HL-60 (cell line): ENCODE measurements at regions not wholly inside any gene's neighbourhood (a gene's known extent, or its start where the extent isn't known, plus 50 kb on each side); places are given as distances from the start of the nearest gene placed in this dataset.

ENCODE experiments used
- DNase-seq, 2 experiments: peaks; one replicate each; pipeline ENCODE4 v3.0.0-alpha.2; 2010 to 2020; ENCODE audit warnings: low read depth in 1 of 2, low spot score in 1 of 2
- H3K27ac ChIP-seq: fragments of 250-450 bp; sonication (Bioruptor Pico); replicated peaks from 2 replicates; pipeline ENCODE4 v1.5.1; 2020; ENCODE audit warnings: mild to moderate bottlenecking, moderate library complexity
- H3K27me3 ChIP-seq: fragments of 250-450 bp; sonication (Bioruptor Pico); 2 replicates; pipeline ENCODE4 v1.5.1; 2021; ENCODE audit warnings: mild to moderate bottlenecking, moderate library complexity; ENCODE audit not compliant: insufficient read depth, poor library complexity, severe bottlenecking
- H3K4me3 ChIP-seq: replicated peaks from 2 replicates; pipeline ENCODE4 v1.5.1; 2011; ENCODE audit warnings: mild to moderate bottlenecking, control low read depth, low read length; ENCODE audit not compliant: insufficient read depth
- GABPA ChIP-seq: IDR thresholded peaks from 2 replicates; pipeline ENCODE4 v1.6.1; 2012; ENCODE audit warnings: low read depth
- POLR2AphosphoS5 ChIP-seq: IDR thresholded peaks from 2 replicates; pipeline ENCODE4 v1.6.1; 2012; ENCODE audit warnings: low read depth
- SPI1 ChIP-seq: IDR thresholded peaks from 2 replicates; pipeline ENCODE4 v1.6.1; 2012; ENCODE audit warnings: low read depth, mild to moderate bottlenecking, borderline replicate concordance
- TF ChIP-seq, protein P1 (sequence below): IDR thresholded peaks from 2 replicates; pipeline ENCODE4 v1.6.1; 2012; ENCODE audit warnings: low read depth; ENCODE audit not compliant: insufficient replicate concordance
- TF ChIP-seq, protein P2 (sequence below): IDR thresholded peaks from one replicate; pipeline ENCODE4 v1.5.1; 2011; ENCODE audit warnings: low read length, control low read depth, inconsistent platforms; ENCODE audit not compliant: insufficient read depth

DNA sequence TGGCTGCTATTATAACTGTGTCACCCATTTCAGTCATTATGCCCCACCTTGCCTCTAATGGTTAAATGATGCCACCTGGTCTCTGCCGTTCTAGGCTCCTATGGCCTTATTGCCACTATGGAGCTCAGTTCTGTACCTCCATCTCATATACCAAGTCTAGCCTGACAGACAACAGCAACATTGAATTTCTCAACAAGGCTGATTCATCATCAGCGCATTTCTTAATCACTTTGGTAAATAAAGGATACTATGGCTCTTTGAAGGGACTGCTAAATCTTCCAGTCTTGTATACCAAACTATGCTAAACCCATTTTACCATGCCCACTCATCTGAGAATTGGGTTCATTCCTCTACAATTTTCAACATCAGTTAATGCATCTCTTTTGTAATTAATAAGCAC is 784.5 kb upstream of the CELF4 start:
- H3K27me3 ChIP-seq = no peaks in the 10 kb centered on the region
- no peak for TF ChIP-seq SPI1
- no peak overlapping the region for H3K4me3 ChIP-seq
- no peak overlapping the region for H3K27ac ChIP-seq
- no peak for DNase-seq

DNA sequence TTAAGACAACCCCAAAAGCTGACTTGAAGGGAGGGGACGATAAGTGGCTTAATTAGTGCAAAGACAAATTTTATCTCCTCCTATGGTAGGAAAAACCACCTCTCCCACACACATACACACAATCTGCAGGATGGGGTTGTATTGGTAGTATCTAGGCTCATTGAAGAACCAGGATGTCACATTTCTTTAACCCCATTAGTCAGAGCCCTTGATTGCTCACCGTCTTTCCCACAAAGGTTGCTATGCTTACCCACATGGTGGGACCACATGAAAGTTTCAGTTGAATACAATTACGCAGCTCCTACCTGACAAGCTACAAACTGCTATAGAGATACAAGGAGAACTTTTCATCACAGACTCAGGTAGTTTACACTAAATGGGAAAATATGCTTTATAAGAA is 765.0 kb upstream of the CELF4 start:
- DNase-seq = no peak
- Histone ChIP-seq H3K27ac (no peak overlapping the region), H3K27me3 (no peaks in the 10 kb centered on the region), H3K4me3 (no peak overlapping the region)
- TF ChIP-seq, protein P1, sequence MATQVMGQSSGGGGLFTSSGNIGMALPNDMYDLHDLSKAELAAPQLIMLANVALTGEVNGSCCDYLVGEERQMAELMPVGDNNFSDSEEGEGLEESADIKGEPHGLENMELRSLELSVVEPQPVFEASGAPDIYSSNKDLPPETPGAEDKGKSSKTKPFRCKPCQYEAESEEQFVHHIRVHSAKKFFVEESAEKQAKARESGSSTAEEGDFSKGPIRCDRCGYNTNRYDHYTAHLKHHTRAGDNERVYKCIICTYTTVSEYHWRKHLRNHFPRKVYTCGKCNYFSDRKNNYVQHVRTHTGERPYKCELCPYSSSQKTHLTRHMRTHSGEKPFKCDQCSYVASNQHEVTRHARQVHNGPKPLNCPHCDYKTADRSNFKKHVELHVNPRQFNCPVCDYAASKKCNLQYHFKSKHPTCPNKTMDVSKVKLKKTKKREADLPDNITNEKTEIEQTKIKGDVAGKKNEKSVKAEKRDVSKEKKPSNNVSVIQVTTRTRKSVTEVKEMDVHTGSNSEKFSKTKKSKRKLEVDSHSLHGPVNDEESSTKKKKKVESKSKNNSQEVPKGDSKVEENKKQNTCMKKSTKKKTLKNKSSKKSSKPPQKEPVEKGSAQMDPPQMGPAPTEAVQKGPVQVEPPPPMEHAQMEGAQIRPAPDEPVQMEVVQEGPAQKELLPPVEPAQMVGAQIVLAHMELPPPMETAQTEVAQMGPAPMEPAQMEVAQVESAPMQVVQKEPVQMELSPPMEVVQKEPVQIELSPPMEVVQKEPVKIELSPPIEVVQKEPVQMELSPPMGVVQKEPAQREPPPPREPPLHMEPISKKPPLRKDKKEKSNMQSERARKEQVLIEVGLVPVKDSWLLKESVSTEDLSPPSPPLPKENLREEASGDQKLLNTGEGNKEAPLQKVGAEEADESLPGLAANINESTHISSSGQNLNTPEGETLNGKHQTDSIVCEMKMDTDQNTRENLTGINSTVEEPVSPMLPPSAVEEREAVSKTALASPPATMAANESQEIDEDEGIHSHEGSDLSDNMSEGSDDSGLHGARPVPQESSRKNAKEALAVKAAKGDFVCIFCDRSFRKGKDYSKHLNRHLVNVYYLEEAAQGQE = no peak
- TF ChIP-seq POLR2AphosphoS5 = no peak
- TF ChIP-seq, protein P2, sequence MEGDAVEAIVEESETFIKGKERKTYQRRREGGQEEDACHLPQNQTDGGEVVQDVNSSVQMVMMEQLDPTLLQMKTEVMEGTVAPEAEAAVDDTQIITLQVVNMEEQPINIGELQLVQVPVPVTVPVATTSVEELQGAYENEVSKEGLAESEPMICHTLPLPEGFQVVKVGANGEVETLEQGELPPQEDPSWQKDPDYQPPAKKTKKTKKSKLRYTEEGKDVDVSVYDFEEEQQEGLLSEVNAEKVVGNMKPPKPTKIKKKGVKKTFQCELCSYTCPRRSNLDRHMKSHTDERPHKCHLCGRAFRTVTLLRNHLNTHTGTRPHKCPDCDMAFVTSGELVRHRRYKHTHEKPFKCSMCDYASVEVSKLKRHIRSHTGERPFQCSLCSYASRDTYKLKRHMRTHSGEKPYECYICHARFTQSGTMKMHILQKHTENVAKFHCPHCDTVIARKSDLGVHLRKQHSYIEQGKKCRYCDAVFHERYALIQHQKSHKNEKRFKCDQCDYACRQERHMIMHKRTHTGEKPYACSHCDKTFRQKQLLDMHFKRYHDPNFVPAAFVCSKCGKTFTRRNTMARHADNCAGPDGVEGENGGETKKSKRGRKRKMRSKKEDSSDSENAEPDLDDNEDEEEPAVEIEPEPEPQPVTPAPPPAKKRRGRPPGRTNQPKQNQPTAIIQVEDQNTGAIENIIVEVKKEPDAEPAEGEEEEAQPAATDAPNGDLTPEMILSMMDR = no peak
- no peak for TF ChIP-seq GABPA
- TF ChIP-seq SPI1 = no peak

DNA sequence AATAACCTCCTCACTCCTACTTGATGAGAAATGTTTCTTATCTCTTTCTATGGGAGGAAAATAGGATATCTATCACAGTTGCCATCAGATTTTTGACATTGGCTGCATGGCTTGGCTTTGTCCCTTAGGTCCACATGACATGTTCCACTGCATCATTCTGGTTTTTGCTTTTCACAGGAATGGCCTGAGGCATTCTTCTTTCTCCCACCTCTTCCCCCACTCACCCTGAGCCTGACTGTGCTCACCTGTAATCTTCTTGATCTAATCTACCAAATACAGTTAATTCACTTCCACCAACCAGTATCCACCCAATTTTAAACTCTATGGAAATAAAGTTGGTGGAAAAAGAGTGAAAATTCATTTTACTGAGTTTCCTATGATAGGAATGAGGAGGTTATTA is 763.5 kb upstream of the CELF4 start:
- Histone ChIP-seq H3K4me3 (no peak overlapping the region), H3K27me3 (no peaks in the 10 kb centered on the region), H3K27ac (no peak overlapping the region)
- TF ChIP-seq GABPA = no peak
- TF ChIP-seq SPI1 = no peak
- TF ChIP-seq, protein P1 = no peak
- TF ChIP-seq, protein P2 = no peak
- TF ChIP-seq POLR2AphosphoS5 = no peak
- no peak for DNase-seq

DNA sequence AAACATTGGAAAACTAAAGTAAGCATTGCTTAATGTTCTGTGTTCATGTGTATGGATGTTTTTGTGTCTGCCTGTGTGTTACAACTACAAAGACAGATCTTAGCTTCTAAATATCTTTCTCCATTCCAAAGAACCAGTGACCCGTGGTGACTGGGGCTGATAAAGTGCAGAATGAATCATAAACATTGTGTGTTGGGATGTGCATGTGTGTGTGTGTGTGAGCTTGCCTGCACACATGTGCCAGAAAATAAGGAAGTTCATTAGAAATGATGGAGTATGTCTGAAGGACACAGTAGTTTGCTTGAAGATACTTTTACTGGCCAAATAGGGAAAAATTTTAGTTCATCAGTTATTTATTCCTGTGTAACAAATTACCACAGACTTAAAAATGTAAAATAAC is 756.6 kb upstream of the CELF4 start:
- Histone ChIP-seq H3K27me3 (no peaks in the 10 kb centered on the region), H3K27ac (no peak overlapping the region), H3K4me3 (no peak overlapping the region)
- TF ChIP-seq POLR2AphosphoS5 = no peak
- no peak for TF ChIP-seq GABPA
- TF ChIP-seq, protein P1 = no peak
- TF ChIP-seq, protein P2 = no peak
- no peak for TF ChIP-seq SPI1
- DNase-seq = no peak
